GM23338 (cell line): ENCODE measurements at regions not wholly inside any gene's neighbourhood (a gene's known extent, or its start where the extent isn't known, plus 50 kb on each side); places are given as distances from the start of the nearest gene placed in this dataset.
A peak's percentile ranks its signal among the peaks of the same experiment; 100 is the strongest.

ENCODE experiments used
- ATAC-seq: fragments of 200-7000 bp; cut with Tn5 transposase; 3 replicates; pipeline ENCODE4 v1.9.1; 2020
- DNase-seq: peaks from one replicate; pipeline ENCODE4 v3.0.0-alpha.2; 2015; ENCODE audit warnings: low spot score
- H2AFZ ChIP-seq: fragments of 200-600 bp; sonication (generic); 2 replicates; pipeline ENCODE4 v1.8.0; 2016; ENCODE audit warnings: antibody characterized with exemption, mild to moderate bottlenecking, moderate library complexity
- H3F3A ChIP-seq: fragments of 200-600 bp; sonication (generic); replicated peaks from 2 replicates; pipeline ENCODE4 v1.8.0; 2017; ENCODE audit warnings: antibody characterized with exemption, mixed run types, low read depth
- H3K27ac ChIP-seq: fragments of 200-600 bp; sonication (generic); 2 replicates; pipeline ENCODE4 v1.6.1; 2016; ENCODE audit warnings: low read depth
- H3K27me3 ChIP-seq: fragments of 200-600 bp; sonication (generic); 2 replicates; pipeline ENCODE4 v1.8.0; 2016; ENCODE audit warnings: mild to moderate bottlenecking, mixed run types, moderate library complexity; ENCODE audit not compliant: insufficient read depth
- H3K36me3 ChIP-seq: fragments of 200-600 bp; sonication (generic); 2 replicates; pipeline ENCODE4 v1.8.0; 2016; ENCODE audit warnings: mild to moderate bottlenecking; ENCODE audit not compliant: insufficient read depth
- H3K4me1 ChIP-seq: fragments of 200-600 bp; sonication (generic); 2 replicates; pipeline ENCODE4 v1.8.0; 2016; ENCODE audit warnings: mild to moderate bottlenecking, moderate library complexity; ENCODE audit not compliant: insufficient read depth
- H3K4me2 ChIP-seq: fragments of 200-600 bp; sonication (generic); 2 replicates; pipeline ENCODE4 v1.7.1; 2017; ENCODE audit warnings: mixed run types
- H3K4me3 ChIP-seq: fragments of 200-600 bp; sonication (generic); 2 replicates; pipeline ENCODE4 v1.6.1; 2016; ENCODE audit warnings: mixed run types
- H3K79me2 ChIP-seq: fragments of 200-600 bp; sonication (generic); replicated peaks from 2 replicates; pipeline ENCODE4 v1.8.0; 2017; ENCODE audit warnings: mild to moderate bottlenecking; ENCODE audit not compliant: insufficient read depth
- H3K9me2 ChIP-seq: fragments of 200-600 bp; sonication (generic); 2 replicates; pipeline ENCODE4 v1.8.0; 2017; ENCODE audit not compliant: insufficient read depth
- H4K20me1 ChIP-seq: fragments of 200-600 bp; sonication (generic); replicated peaks from 2 replicates; pipeline ENCODE4 v1.8.0; 2017; ENCODE audit warnings: mild to moderate bottlenecking; ENCODE audit not compliant: insufficient read depth
- H3K27ac Mint-ChIP-seq: 2 replicates; pipeline ENCODE4 v1.8.0; 2020; ENCODE audit warnings: inconsistent platforms, mild to moderate bottlenecking, moderate library complexity, mixed read lengths
- H3K27me3 Mint-ChIP-seq: 3 replicates; pipeline ENCODE4 v1.8.0; 2022; ENCODE audit warnings: low read depth, mild to moderate bottlenecking, moderate library complexity, mixed read lengths, inconsistent platforms; ENCODE audit not compliant: insufficient read depth, poor library complexity
- H3K36me3 Mint-ChIP-seq: 3 replicates; pipeline ENCODE4 v1.8.0; 2021; ENCODE audit warnings: low read depth, mild to moderate bottlenecking, inconsistent platforms, moderate library complexity, mixed read lengths
- H3K4me1 Mint-ChIP-seq: 3 replicates; pipeline ENCODE4 v1.8.0; 2020; ENCODE audit warnings: mild to moderate bottlenecking, inconsistent platforms, mixed read lengths
- H3K4me3 Mint-ChIP-seq: 3 replicates; pipeline ENCODE4 v1.8.0; 2021; ENCODE audit warnings: moderate library complexity, mild to moderate bottlenecking, inconsistent platforms, mixed read lengths
- H3K9me3 Mint-ChIP-seq: 3 replicates; pipeline ENCODE4 v1.8.0; 2020; ENCODE audit warnings: moderate library complexity, mild to moderate bottlenecking, inconsistent platforms, mixed read lengths
- CREB1 ChIP-seq: fragments of 250-450 bp; sonication (Bioruptor Pico); IDR thresholded peaks from 2 replicates; pipeline ENCODE4 v1.5.0; 2020; ENCODE audit warnings: low read depth, mild to moderate bottlenecking, moderate library complexity
- EZH2 ChIP-seq: fragments of 200-600 bp; sonication (generic); IDR thresholded peaks from one replicate; pipeline ENCODE4 v1.8.0; 2017; ENCODE audit warnings: antibody characterized with exemption, mild to moderate bottlenecking, low read depth; ENCODE audit not compliant: unreplicated experiment
- EZH2phosphoT487 ChIP-seq: fragments of 200-600 bp; sonication (generic); IDR thresholded peaks from one replicate; pipeline ENCODE4 v1.8.1; 2018; ENCODE audit warnings: antibody characterized with exemption; ENCODE audit not compliant: unreplicated experiment
- JUNB ChIP-seq: IDR thresholded peaks from one replicate; pipeline ENCODE4 v1.6.1; 2016; ENCODE audit warnings: antibody characterized with exemption; ENCODE audit not compliant: unreplicated experiment
- POLR2AphosphoS5 ChIP-seq: IDR thresholded peaks from 2 replicates; pipeline ENCODE4 v1.6.1; 2016; ENCODE audit warnings: antibody characterized with exemption, low read depth
- STAT1 ChIP-seq: IDR thresholded peaks from one replicate; pipeline ENCODE4 v1.6.1; 2016; ENCODE audit warnings: antibody characterized with exemption; ENCODE audit not compliant: unreplicated experiment
- ZNF114 ChIP-seq: fragments of 250-450 bp; sonication (Bioruptor Pico); IDR thresholded peaks from 2 replicates; pipeline ENCODE4 v1.5.0; 2020; ENCODE audit warnings: mild to moderate bottlenecking, moderate library complexity
- ZNF331 ChIP-seq: fragments of 250-450 bp; sonication (Bioruptor Pico); IDR thresholded peaks from 2 replicates; pipeline ENCODE4 v1.5.0; 2020; ENCODE audit warnings: low read depth, mild to moderate bottlenecking, moderate library complexity
- TF ChIP-seq, protein P1 (sequence below): IDR thresholded peaks from 2 replicates; pipeline ENCODE4 v1.6.1; 2016; ENCODE audit warnings: antibody characterized with exemption
- TF ChIP-seq, protein P2 (sequence below): fragments of 250-450 bp; sonication (Bioruptor Pico); IDR thresholded peaks from 2 replicates; pipeline ENCODE4 v1.5.0; 2020; ENCODE audit warnings: mild to moderate bottlenecking, moderate library complexity
- TF ChIP-seq, protein P3 (sequence below), 2 experiments: fragments of 200-600 bp in 1 of 2; sonication (generic) in 1 of 2; conservative IDR thresholded peaks; 2 replicates each; pipeline versions ENCODE4 v1.5.1 to v1.6.1; 2016 to 2017; ENCODE audit warnings: antibody characterized with exemption in 2 of 2, low read depth in 2 of 2, mild to moderate bottlenecking in 2 of 2, moderate library complexity in 1 of 2
- TF ChIP-seq, protein P4 (sequence below): IDR thresholded peaks from one replicate; pipeline ENCODE4 v1.6.1; 2018; ENCODE audit warnings: antibody characterized with exemption; ENCODE audit not compliant: unreplicated experiment

DNA sequence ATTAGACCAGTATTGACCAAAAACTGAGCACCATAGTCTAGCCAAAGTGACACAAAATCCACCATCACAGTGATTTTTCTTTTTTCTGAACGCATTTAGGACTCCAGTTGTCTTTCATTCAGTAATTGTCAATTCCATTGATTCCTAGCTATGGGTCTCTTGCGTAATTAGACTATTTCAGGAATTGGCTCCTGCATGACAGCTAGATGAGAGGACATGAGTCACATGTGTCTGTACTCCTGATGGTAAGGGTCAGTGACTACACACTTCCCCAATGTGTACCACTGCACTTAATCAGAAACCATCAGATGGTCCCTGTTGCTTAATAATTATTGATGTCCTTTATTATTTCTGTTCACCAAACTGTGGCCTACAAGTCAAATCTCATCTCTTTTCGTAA is 469.5 kb downstream of the POM121L12 start:
- Mint-ChIP-seq H3K4me1 (no peaks in the 10 kb centered on the region), H3K27ac (no peak overlapping the region), H3K9me3 (no peaks in the 10 kb centered on the region), H3K27me3 (no peaks in the 10 kb centered on the region), H3K4me3 (no peak overlapping the region), H3K36me3 (no peaks in the 10 kb centered on the region)
- no peak for TF ChIP-seq ZNF114 (CRISPR knock-in tag)
- TF ChIP-seq, protein P1, sequence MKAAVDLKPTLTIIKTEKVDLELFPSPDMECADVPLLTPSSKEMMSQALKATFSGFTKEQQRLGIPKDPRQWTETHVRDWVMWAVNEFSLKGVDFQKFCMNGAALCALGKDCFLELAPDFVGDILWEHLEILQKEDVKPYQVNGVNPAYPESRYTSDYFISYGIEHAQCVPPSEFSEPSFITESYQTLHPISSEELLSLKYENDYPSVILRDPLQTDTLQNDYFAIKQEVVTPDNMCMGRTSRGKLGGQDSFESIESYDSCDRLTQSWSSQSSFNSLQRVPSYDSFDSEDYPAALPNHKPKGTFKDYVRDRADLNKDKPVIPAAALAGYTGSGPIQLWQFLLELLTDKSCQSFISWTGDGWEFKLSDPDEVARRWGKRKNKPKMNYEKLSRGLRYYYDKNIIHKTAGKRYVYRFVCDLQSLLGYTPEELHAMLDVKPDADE: no peak
- TF ChIP-seq, protein P2, sequence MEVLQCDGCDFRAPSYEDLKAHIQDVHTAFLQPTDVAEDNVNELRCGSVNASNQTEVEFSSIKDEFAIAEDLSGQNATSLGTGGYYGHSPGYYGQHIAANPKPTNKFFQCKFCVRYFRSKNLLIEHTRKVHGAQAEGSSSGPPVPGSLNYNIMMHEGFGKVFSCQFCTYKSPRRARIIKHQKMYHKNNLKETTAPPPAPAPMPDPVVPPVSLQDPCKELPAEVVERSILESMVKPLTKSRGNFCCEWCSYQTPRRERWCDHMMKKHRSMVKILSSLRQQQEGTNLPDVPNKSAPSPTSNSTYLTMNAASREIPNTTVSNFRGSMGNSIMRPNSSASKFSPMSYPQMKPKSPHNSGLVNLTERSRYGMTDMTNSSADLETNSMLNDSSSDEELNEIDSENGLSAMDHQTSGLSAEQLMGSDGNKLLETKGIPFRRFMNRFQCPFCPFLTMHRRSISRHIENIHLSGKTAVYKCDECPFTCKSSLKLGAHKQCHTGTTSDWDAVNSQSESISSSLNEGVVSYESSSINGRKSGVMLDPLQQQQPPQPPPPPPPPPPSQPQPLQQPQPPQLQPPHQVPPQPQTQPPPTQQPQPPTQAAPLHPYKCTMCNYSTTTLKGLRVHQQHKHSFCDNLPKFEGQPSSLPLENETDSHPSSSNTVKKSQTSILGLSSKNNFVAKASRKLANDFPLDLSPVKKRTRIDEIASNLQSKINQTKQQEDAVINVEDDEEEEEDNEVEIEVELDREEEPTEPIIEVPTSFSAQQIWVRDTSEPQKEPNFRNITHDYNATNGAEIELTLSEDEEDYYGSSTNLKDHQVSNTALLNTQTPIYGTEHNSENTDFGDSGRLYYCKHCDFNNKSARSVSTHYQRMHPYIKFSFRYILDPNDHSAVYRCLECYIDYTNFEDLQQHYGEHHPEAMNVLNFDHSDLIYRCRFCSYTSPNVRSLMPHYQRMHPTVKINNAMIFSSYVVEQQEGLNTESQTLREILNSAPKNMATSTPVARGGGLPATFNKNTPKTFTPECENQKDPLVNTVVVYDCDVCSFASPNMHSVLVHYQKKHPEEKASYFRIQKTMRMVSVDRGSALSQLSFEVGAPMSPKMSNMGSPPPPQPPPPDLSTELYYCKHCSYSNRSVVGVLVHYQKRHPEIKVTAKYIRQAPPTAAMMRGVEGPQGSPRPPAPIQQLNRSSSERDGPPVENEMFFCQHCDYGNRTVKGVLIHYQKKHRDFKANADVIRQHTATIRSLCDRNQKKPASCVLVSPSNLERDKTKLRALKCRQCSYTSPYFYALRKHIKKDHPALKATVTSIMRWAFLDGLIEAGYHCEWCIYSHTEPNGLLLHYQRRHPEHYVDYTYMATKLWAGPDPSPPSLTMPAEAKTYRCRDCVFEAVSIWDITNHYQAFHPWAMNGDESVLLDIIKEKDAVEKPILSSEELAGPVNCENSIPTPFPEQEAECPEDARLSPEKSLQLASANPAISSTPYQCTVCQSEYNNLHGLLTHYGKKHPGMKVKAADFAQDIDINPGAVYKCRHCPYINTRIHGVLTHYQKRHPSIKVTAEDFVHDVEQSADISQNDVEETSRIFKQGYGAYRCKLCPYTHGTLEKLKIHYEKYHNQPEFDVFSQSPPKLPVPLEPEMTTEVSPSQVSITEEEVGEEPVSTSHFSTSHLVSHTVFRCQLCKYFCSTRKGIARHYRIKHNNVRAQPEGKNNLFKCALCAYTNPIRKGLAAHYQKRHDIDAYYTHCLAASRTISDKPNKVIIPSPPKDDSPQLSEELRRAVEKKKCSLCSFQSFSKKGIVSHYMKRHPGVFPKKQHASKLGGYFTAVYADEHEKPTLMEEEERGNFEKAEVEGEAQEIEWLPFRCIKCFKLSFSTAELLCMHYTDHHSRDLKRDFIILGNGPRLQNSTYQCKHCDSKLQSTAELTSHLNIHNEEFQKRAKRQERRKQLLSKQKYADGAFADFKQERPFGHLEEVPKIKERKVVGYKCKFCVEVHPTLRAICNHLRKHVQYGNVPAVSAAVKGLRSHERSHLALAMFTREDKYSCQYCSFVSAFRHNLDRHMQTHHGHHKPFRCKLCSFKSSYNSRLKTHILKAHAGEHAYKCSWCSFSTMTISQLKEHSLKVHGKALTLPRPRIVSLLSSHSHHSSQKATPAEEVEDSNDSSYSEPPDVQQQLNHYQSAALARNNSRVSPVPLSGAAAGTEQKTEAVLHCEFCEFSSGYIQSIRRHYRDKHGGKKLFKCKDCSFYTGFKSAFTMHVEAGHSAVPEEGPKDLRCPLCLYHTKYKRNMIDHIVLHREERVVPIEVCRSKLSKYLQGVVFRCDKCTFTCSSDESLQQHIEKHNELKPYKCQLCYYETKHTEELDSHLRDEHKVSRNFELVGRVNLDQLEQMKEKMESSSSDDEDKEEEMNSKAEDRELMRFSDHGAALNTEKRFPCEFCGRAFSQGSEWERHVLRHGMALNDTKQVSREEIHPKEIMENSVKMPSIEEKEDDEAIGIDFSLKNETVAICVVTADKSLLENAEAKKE (CRISPR knock-in tag): no peak
- TF ChIP-seq JUNB: no peak
- no peak for TF ChIP-seq STAT1
- no peak for TF ChIP-seq POLR2AphosphoS5
- TF ChIP-seq, protein P3, sequence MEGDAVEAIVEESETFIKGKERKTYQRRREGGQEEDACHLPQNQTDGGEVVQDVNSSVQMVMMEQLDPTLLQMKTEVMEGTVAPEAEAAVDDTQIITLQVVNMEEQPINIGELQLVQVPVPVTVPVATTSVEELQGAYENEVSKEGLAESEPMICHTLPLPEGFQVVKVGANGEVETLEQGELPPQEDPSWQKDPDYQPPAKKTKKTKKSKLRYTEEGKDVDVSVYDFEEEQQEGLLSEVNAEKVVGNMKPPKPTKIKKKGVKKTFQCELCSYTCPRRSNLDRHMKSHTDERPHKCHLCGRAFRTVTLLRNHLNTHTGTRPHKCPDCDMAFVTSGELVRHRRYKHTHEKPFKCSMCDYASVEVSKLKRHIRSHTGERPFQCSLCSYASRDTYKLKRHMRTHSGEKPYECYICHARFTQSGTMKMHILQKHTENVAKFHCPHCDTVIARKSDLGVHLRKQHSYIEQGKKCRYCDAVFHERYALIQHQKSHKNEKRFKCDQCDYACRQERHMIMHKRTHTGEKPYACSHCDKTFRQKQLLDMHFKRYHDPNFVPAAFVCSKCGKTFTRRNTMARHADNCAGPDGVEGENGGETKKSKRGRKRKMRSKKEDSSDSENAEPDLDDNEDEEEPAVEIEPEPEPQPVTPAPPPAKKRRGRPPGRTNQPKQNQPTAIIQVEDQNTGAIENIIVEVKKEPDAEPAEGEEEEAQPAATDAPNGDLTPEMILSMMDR (conservative IDR thresholded peaks at IDR 0.05; ENCODE audit: low read depth in 2 of 2): no peak
- no peak for TF ChIP-seq CREB1 (CRISPR knock-in tag)
- TF ChIP-seq EZH2: no peak
- TF ChIP-seq, protein P4, sequence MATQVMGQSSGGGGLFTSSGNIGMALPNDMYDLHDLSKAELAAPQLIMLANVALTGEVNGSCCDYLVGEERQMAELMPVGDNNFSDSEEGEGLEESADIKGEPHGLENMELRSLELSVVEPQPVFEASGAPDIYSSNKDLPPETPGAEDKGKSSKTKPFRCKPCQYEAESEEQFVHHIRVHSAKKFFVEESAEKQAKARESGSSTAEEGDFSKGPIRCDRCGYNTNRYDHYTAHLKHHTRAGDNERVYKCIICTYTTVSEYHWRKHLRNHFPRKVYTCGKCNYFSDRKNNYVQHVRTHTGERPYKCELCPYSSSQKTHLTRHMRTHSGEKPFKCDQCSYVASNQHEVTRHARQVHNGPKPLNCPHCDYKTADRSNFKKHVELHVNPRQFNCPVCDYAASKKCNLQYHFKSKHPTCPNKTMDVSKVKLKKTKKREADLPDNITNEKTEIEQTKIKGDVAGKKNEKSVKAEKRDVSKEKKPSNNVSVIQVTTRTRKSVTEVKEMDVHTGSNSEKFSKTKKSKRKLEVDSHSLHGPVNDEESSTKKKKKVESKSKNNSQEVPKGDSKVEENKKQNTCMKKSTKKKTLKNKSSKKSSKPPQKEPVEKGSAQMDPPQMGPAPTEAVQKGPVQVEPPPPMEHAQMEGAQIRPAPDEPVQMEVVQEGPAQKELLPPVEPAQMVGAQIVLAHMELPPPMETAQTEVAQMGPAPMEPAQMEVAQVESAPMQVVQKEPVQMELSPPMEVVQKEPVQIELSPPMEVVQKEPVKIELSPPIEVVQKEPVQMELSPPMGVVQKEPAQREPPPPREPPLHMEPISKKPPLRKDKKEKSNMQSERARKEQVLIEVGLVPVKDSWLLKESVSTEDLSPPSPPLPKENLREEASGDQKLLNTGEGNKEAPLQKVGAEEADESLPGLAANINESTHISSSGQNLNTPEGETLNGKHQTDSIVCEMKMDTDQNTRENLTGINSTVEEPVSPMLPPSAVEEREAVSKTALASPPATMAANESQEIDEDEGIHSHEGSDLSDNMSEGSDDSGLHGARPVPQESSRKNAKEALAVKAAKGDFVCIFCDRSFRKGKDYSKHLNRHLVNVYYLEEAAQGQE: no peak
- no peak for TF ChIP-seq EZH2phosphoT487
- no peak for TF ChIP-seq ZNF331
- no peak overlapping the region for H3K27ac ChIP-seq
- no peaks in the 10 kb centered on the region for H4K20me1 ChIP-seq
- no peaks in the 10 kb centered on the region for H3F3A ChIP-seq
- ATAC-seq (no peak), DNase-seq (no peak)
- no peaks in the 10 kb centered on the region for H3K27me3 ChIP-seq
- H2AFZ ChIP-seq: peak overlapping the region; percentile 84
- H3K79me2 ChIP-seq: no peaks in the 10 kb centered on the region
- no peak overlapping the region for H3K4me2 ChIP-seq
- no peaks in the 10 kb centered on the region for H3K9me2 ChIP-seq
- H3K36me3 ChIP-seq: no peaks in the 10 kb centered on the region
- H3K4me1 ChIP-seq: no peaks in the 10 kb centered on the region
- no peak overlapping the region for H3K4me3 ChIP-seq
